ENCODE measurements at regions not wholly inside any gene's neighbourhood (a gene's known extent, or its start where the extent isn't known, plus 50 kb on each side); places are given as distances from the start of the nearest gene placed in this dataset.

GRCh38 chr5:167726642-167727041 lies 564.8 kb upstream of the WWC1 start:
- Histone ChIP-seq H3K27ac (no peak overlapping the region), H3K9me3 (no peaks in the 10 kb centered on the region), H3K4me1 (no peaks in the 10 kb centered on the region), H3K36me3 (no peaks in the 10 kb centered on the region), H3K27me3 (no peaks in the 10 kb centered on the region), H3K4me3 (no peak overlapping the region)
- DNase-seq (no peak), ATAC-seq (no peak)
- intact Hi-C loops (cut with DNase I; ENCODE audit: low total_unique reads): no loop called here
- in situ Hi-C loops (cut with MboI; ENCODE audit: low sequenced_read_pairs in 4 of 4): loop anchor here in 2 of 4 donors (5.0 to 10.0 kb wide), 2 partner anchors 488 to 496 kb away; no protein-coding TSS in a partner anchor
- TF ChIP-seq CTCF (IDR thresholded peaks at IDR 0.05 in 4 of 5, conservative IDR thresholded peaks at IDR 0.05 in 1 of 5): no peak

GRCh38 chr5:167730121-167730520 lies 561.3 kb upstream of the WWC1 start:
- no peaks in the 10 kb centered on the region for H3K36me3 ChIP-seq
- H3K4me3 ChIP-seq: no peak overlapping the region
- no peak for ATAC-seq
- in situ Hi-C loops (cut with MboI; ENCODE audit: low sequenced_read_pairs in 4 of 4) (no loop called here), intact Hi-C loops (cut with DNase I; ENCODE audit: low total_unique reads) (no loop called here)
- no peaks in the 10 kb centered on the region for H3K27me3 ChIP-seq
- H3K4me1 ChIP-seq: no peaks in the 10 kb centered on the region
- H3K9me3 ChIP-seq: no peaks in the 10 kb centered on the region
- H3K27ac ChIP-seq: no peak overlapping the region
- no peak for DNase-seq
- no peak for TF ChIP-seq CTCF (IDR thresholded peaks at IDR 0.05 in 4 of 5, conservative IDR thresholded peaks at IDR 0.05 in 1 of 5)
- no peak for TF ChIP-seq POLR2A (IDR thresholded peaks at IDR 0.05)

- TF ChIP-seq POLR2A (IDR thresholded peaks at IDR 0.05): no peak
- no peak for TF ChIP-seq CTCF (IDR thresholded peaks at IDR 0.05 in 4 of 5, conservative IDR thresholded peaks at IDR 0.05 in 1 of 5)
- no peak for DNase-seq
- intact Hi-C loops (cut with DNase I; ENCODE audit: low total_unique reads): no loop called here
Measured at GRCh38 chr5:167730656-167731055, 560.8 kb upstream of the WWC1 start.

GRCh38 chr5:167731951-167732350 lies 559.5 kb upstream of the WWC1 start:
- Histone ChIP-seq H3K36me3 (no peaks in the 10 kb centered on the region), H3K27ac (no peak overlapping the region), H3K9me3 (no peaks in the 10 kb centered on the region), H3K4me3 (no peak overlapping the region), H3K4me1 (no peaks in the 10 kb centered on the region), H3K27me3 (no peaks in the 10 kb centered on the region)
- ATAC-seq: no peak
- TF ChIP-seq POLR2A (IDR thresholded peaks at IDR 0.05): no peak
- TF ChIP-seq CTCF (IDR thresholded peaks at IDR 0.05 in 4 of 5, conservative IDR thresholded peaks at IDR 0.05 in 1 of 5): no peak
- intact Hi-C loops (cut with DNase I; ENCODE audit: low total_unique reads): no loop called here
- in situ Hi-C loops (cut with MboI; ENCODE audit: low sequenced_read_pairs in 4 of 4): no loop called here
- DNase-seq: no peak

More at GRCh38 chr5:167730656-167731055, 560.8 kb upstream of the WWC1 start:
- Histone ChIP-seq H3K27me3 (no peaks in the 10 kb centered on the region), H3K9me3 (no peaks in the 10 kb centered on the region), H3K27ac (no peak overlapping the region), H3K4me1 (no peaks in the 10 kb centered on the region), H3K36me3 (no peaks in the 10 kb centered on the region), H3K4me3 (no peak overlapping the region)
- in situ Hi-C loops (cut with MboI; ENCODE audit: low sequenced_read_pairs in 4 of 4): no loop called here
- no peak for ATAC-seq

GRCh38 chr5:167732499-167732898 lies 558.9 kb upstream of the WWC1 start:
- intact Hi-C loops (cut with DNase I; ENCODE audit: low total_unique reads): no loop called here
- Histone ChIP-seq H3K9me3 (no peaks in the 10 kb centered on the region), H3K4me3 (no peak overlapping the region), H3K27me3 (no peaks in the 10 kb centered on the region), H3K36me3 (no peaks in the 10 kb centered on the region), H3K4me1 (no peaks in the 10 kb centered on the region), H3K27ac (no peak overlapping the region)
- no peak for DNase-seq
- TF ChIP-seq CTCF (IDR thresholded peaks at IDR 0.05 in 4 of 5, conservative IDR thresholded peaks at IDR 0.05 in 1 of 5) (no peak), POLR2A (IDR thresholded peaks at IDR 0.05) (no peak)
- in situ Hi-C loops (cut with MboI; ENCODE audit: low sequenced_read_pairs in 4 of 4): no loop called here
- no peak for ATAC-seq

Data from gastrocnemius medialis (tissue), 4 donors.